ENCODE measurements at regions not wholly inside any gene's neighbourhood (a gene's known extent, or its start where the extent isn't known, plus 50 kb on each side); places are given as distances from the start of the nearest gene placed in this dataset.

DNA sequence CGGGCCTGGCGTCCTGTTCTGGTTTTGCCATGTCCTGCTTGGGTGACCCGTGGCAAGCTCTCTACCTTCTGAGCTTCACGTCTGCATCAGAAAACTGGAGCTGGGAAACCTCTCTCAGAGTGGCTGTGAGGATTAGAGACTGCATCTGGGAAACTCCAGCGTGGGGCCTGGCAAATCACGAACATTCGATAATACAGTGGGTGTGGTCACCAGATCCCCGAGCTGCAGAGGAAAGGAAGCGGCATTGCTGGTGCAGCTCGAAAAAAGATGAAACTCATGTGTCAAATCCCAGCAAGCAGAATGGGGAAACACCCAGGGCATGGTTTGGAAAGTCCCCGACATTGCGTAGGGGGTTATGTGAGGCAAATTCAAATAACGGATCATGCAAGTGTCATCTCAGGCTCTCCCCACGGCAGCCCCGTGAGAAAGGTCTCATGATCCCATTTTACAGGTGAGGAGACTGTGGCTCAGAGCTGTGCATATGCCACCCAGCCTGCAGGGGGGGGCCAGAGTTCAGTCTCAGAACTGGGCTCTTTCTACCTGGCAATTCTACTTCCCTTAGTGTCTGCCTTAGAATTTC lies 98.1 kb upstream of the VRK1 start:
- H3K79me1 ChIP-seq (ENCODE audit: low read depth, low read length) = no peaks in the 10 kb centered on the region
- H4K91ac ChIP-seq (replicated peaks; ENCODE audit: insufficient read length, low read length) = no peak overlapping the region
- H3K14ac ChIP-seq (ENCODE audit: insufficient read length) = no peak overlapping the region
- H2BK20ac ChIP-seq (ENCODE audit: low read length) = no peak overlapping the region
- H4K8ac ChIP-seq (ENCODE audit: extremely low read depth, insufficient read depth, low read length) = no peak overlapping the region; the same call in 1 of the 2 replicates
- POLR2A ChIA-PET (ENCODE audit: partially characterized antibody) = no interaction called here
- no peaks in the 10 kb centered on the region; the same call in 1 of the 2 replicates for H3K23me2 ChIP-seq (ENCODE audit: low read depth, low read length)
- H2BK5ac ChIP-seq (ENCODE audit: low read depth, low read length) = no peak overlapping the region
- DNase-seq (ENCODE audit: low read depth in 1 of 2, low spot score in 2 of 2) (no peak), FAIRE-seq (no peak)
- no peaks in the 10 kb centered on the region for H4K20me1 ChIP-seq (replicated peaks in 1 of 2; ENCODE audit: control insufficient read depth in 1 of 2, insufficient read depth in 2 of 2, low read length in 2 of 2)
- 87% methylated on average over 15 of the region's 15 CpGs; no CpG with 5 or more reads in 1 of the 2 experiments for WGBS, 2 experiments (ENCODE audit: extremely low coverage in 1 of 2, insufficient coverage in 1 of 2, insufficient read length in 1 of 2, insufficient replicate concordance in 2 of 2, low coverage in 1 of 2, low lambda C conversion rate in 2 of 2, missing lambda C conversion rate in 1 of 2)
- peaks cover 0 to 2% (median 0%) of the 10 kb centered on the region in 4 experiments; a peak in 2 of 7 replicates for H3K27me3 ChIP-seq (replicated peaks in 1 of 4; ENCODE audit: control insufficient read depth in 3 of 4, extremely low read depth in 1 of 4, insufficient read depth in 3 of 4, low read length in 3 of 4)
- CTCF ChIA-PET (ENCODE audit: partially characterized antibody) = interaction anchor here (0.9 to 2.4 kb wide), 6 partner anchors 10 to 115 kb away, joined by 3 to 9 read pairs (median 6); no protein-coding TSS in a partner anchor
- no peak overlapping the region for H3K4ac ChIP-seq (replicated peaks; ENCODE audit: insufficient read length, low read depth, low read length)
- no peaks in the 10 kb centered on the region for H3K79me2 ChIP-seq (ENCODE audit: control insufficient read depth in 1 of 2, insufficient read depth in 2 of 2, low read length in 2 of 2)
- no peaks in the 10 kb centered on the region for H3K36me3 ChIP-seq (ENCODE audit: control insufficient read depth in 2 of 4, insufficient read depth in 4 of 4, low read length in 3 of 4)
- no peak overlapping the region for H3K56ac ChIP-seq (replicated peaks; ENCODE audit: insufficient read length, low read depth, low read length)
- H3K9me3 ChIP-seq (ENCODE audit: insufficient read depth in 2 of 2, low read depth in 1 of 2, low read length in 1 of 2) = no peaks in the 10 kb centered on the region
- H3K4me2 ChIP-seq (ENCODE audit: insufficient read depth in 1 of 2, low read depth in 2 of 2, low read length in 2 of 2) = no peak overlapping the region
- H2BK15ac ChIP-seq (ENCODE audit: low read length) = no peak overlapping the region
- H3K18ac ChIP-seq (ENCODE audit: extremely low read depth, low read length) = no peak overlapping the region
- H2BK12ac ChIP-seq (ENCODE audit: low read depth, low read length) = no peak overlapping the region
- H3K27ac ChIP-seq (ENCODE audit: low read depth, low read length) = no peak overlapping the region
- H2BK120ac ChIP-seq (replicated peaks; ENCODE audit: low read depth, low read length) = no peak overlapping the region
- H2AK5ac ChIP-seq (ENCODE audit: low read depth, low read length) = no peak overlapping the region
- no peak overlapping the region for H4K5ac ChIP-seq (ENCODE audit: insufficient read length, low read depth, low read length)
- H3K4me1 ChIP-seq (replicated peaks in 1 of 4; ENCODE audit: control insufficient read depth in 3 of 4, insufficient read depth in 4 of 4, low read length in 3 of 4) = peaks cover 0 to 6% (median 1%) of the 10 kb centered on the region in 4 experiments; a peak in 3 of 7 replicates
- no peak overlapping the region for H3K23ac ChIP-seq (ENCODE audit: insufficient read length)
- no peak overlapping the region for H2AFZ ChIP-seq (ENCODE audit: low read length)
- no peak overlapping the region for H3K9ac ChIP-seq (replicated peaks in 1 of 4; ENCODE audit: extremely low read depth in 1 of 4, low read depth in 3 of 4, low read length in 3 of 4)
- H3K4me3 ChIP-seq (ENCODE audit: extremely low read depth in 1 of 4, insufficient read depth in 2 of 4, low read depth in 3 of 4, low read length in 4 of 4) = no peak overlapping the region
- TF ChIP-seq, protein P1, sequence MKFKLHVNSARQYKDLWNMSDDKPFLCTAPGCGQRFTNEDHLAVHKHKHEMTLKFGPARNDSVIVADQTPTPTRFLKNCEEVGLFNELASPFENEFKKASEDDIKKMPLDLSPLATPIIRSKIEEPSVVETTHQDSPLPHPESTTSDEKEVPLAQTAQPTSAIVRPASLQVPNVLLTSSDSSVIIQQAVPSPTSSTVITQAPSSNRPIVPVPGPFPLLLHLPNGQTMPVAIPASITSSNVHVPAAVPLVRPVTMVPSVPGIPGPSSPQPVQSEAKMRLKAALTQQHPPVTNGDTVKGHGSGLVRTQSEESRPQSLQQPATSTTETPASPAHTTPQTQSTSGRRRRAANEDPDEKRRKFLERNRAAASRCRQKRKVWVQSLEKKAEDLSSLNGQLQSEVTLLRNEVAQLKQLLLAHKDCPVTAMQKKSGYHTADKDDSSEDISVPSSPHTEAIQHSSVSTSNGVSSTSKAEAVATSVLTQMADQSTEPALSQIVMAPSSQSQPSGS (IDR thresholded peaks at IDR 0.05; ENCODE audit: low read length) = no peak
